IMR-90 (cell line): ENCODE measurements at regions not wholly inside any gene's neighbourhood (a gene's known extent, or its start where the extent isn't known, plus 50 kb on each side); places are given as distances from the start of the nearest gene placed in this dataset.

Experiments
- CEBPB ChIP-seq: IDR thresholded peaks from 2 replicates; pipeline ENCODE4 v1.6.1; 2012; ENCODE audit warnings: low read depth, low read length, improper control_type of control experiment
- MAFK ChIP-seq: IDR thresholded peaks from 2 replicates; pipeline ENCODE4 v1.6.1; 2012; ENCODE audit warnings: low read depth, low read length, improper control_type of control experiment
- MAZ ChIP-seq: IDR thresholded peaks from 2 replicates; pipeline ENCODE4 v1.6.1; 2012; ENCODE audit warnings: low read depth, mild to moderate bottlenecking, low read length, improper control_type of control experiment, moderate library complexity, borderline replicate concordance
- POLR2A ChIP-seq: IDR thresholded peaks from 2 replicates; pipeline ENCODE4 v1.6.1; 2012; ENCODE audit warnings: mild to moderate bottlenecking, low read depth, low read length
- RCOR1 ChIP-seq: IDR thresholded peaks from 2 replicates; pipeline ENCODE4 v1.6.1; 2012; ENCODE audit warnings: mild to moderate bottlenecking, low read length, improper control_type of control experiment; ENCODE audit not compliant: insufficient replicate concordance
- RFX5 ChIP-seq: IDR thresholded peaks from 2 replicates; pipeline ENCODE4 v1.8.0; 2012; ENCODE audit warnings: low read depth, mild to moderate bottlenecking, low read length, moderate library complexity
- TF ChIP-seq, protein P1 (sequence below): conservative IDR thresholded peaks from 2 replicates; pipeline ENCODE4 v1.5.1; 2012; ENCODE audit warnings: mild to moderate bottlenecking, low read depth, low read length, improper control_type of control experiment
- TF ChIP-seq, protein P2 (sequence below): fragments of 150-350 bp; IDR thresholded peaks from 2 replicates; pipeline ENCODE4 v1.6.1; 2016; ENCODE audit warnings: low read depth, mild to moderate bottlenecking, low read length, moderate library complexity, borderline replicate concordance
- TF ChIP-seq, protein P3 (sequence below): fragments of 150-350 bp; IDR thresholded peaks from 2 replicates; pipeline ENCODE4 v1.6.1; 2017; ENCODE audit warnings: mild to moderate bottlenecking, antibody characterized with exemption, low read length, low read depth

DNA sequence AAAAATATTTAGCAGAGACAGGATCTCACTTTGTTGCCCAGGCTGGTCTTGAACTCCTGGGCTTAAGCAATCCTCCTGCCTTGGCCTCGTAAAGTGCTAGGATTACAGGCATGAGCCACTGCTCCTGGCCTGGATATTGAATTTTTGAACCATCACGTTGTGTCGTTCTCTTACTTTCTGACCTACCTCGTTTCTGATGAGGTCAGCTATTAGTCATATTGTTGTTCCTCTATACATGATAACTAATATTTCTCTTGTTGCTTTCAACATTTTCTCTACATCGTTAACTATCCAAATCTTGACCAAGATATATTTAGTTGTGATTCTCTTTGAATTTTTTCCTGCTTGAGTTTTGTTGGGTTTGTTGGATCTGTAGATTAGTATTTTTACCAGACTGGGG lies 541.3 kb upstream of the SOX11 start:
- TF ChIP-seq, protein P1, sequence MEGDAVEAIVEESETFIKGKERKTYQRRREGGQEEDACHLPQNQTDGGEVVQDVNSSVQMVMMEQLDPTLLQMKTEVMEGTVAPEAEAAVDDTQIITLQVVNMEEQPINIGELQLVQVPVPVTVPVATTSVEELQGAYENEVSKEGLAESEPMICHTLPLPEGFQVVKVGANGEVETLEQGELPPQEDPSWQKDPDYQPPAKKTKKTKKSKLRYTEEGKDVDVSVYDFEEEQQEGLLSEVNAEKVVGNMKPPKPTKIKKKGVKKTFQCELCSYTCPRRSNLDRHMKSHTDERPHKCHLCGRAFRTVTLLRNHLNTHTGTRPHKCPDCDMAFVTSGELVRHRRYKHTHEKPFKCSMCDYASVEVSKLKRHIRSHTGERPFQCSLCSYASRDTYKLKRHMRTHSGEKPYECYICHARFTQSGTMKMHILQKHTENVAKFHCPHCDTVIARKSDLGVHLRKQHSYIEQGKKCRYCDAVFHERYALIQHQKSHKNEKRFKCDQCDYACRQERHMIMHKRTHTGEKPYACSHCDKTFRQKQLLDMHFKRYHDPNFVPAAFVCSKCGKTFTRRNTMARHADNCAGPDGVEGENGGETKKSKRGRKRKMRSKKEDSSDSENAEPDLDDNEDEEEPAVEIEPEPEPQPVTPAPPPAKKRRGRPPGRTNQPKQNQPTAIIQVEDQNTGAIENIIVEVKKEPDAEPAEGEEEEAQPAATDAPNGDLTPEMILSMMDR = no peak
- no peak for TF ChIP-seq RFX5
- no peak for TF ChIP-seq POLR2A
- TF ChIP-seq, protein P2, sequence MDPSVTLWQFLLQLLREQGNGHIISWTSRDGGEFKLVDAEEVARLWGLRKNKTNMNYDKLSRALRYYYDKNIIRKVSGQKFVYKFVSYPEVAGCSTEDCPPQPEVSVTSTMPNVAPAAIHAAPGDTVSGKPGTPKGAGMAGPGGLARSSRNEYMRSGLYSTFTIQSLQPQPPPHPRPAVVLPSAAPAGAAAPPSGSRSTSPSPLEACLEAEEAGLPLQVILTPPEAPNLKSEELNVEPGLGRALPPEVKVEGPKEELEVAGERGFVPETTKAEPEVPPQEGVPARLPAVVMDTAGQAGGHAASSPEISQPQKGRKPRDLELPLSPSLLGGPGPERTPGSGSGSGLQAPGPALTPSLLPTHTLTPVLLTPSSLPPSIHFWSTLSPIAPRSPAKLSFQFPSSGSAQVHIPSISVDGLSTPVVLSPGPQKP = no peak
- TF ChIP-seq RCOR1 = no peak
- peak; percentile 69 for TF ChIP-seq MAFK
- no peak for TF ChIP-seq CEBPB
- TF ChIP-seq, protein P3, sequence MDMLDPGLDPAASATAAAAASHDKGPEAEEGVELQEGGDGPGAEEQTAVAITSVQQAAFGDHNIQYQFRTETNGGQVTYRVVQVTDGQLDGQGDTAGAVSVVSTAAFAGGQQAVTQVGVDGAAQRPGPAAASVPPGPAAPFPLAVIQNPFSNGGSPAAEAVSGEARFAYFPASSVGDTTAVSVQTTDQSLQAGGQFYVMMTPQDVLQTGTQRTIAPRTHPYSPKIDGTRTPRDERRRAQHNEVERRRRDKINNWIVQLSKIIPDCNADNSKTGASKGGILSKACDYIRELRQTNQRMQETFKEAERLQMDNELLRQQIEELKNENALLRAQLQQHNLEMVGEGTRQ = no peak
- no peak for TF ChIP-seq MAZ
